Endothelial cell of umbilical vein (primary cell): ENCODE measurements at regions not wholly inside any gene's neighbourhood (a gene's known extent, or its start where the extent isn't known, plus 50 kb on each side); places are given as distances from the start of the nearest gene placed in this dataset.

ENCODE experiments used
- BruUV-seq: library from RNA; stranded (reverse); fragments of 400-500 nt; replicated peaks from 2 replicates; lab custom pipeline; 2021; lab: Mats Ljungman, UMichigan
- CTCF ChIA-PET: fragments of 300-600, 350-600 bp; sonication (Branson Sonifier 250); formaldehyde crosslinking; loops from one replicate; lab custom pipeline; 2021; ENCODE audit warnings: antibody characterized with exemption, inconsistent platforms; lab: Charles Lee
- POLR2A ChIA-PET: fragments of 300-600, 350-600 bp; sonication (Branson Sonifier 250); formaldehyde crosslinking; loops from one replicate; lab custom pipeline; 2021; ENCODE audit warnings: antibody characterized with exemption, inconsistent platforms; lab: Charles Lee
- DNase-seq: peaks from one replicate; pipeline ENCODE4 v3.0.0-alpha.2; 2011; ENCODE audit warnings: low read depth, low spot score
- FAIRE-seq: peaks from 2 replicates; lab custom pipeline; 2011; peaks lifted over from hg19 to GRCh38; lab: Jason Lieb, UNC
- H2AFZ ChIP-seq: 2 replicates; pipeline ENCODE4 v1.6.0; 2012; ENCODE audit warnings: low read depth, low read length, control low read depth, inconsistent platforms
- H3K27ac ChIP-seq: 2 replicates; pipeline ENCODE4 v1.5.1; 2011; ENCODE audit warnings: low read depth, mild to moderate bottlenecking, control low read depth, low read length, moderate library complexity; ENCODE audit not compliant: insufficient read depth
- H3K27me3 ChIP-seq, 2 experiments: 2 replicates each; pipeline versions ENCODE4 v1.6.0 to v1.6.1; 2011; ENCODE audit warnings: low read length in 2 of 2, mixed read lengths in 1 of 2; ENCODE audit not compliant: control insufficient read depth in 2 of 2, insufficient read depth in 2 of 2
- H3K36me3 ChIP-seq, 2 experiments: 2 replicates in 1 of 2; 3 replicates in 1 of 2; pipeline ENCODE4 v1.5.1; 2011; ENCODE audit warnings: low read length in 2 of 2, mild to moderate bottlenecking in 1 of 2, moderate library complexity in 1 of 2; ENCODE audit not compliant: control insufficient read depth in 2 of 2, insufficient read depth in 2 of 2; ENCODE audit errors: extremely low read depth in 1 of 2
- H3K4me1 ChIP-seq: 3 replicates; pipeline ENCODE4 v1.5.1; 2011; ENCODE audit warnings: mild to moderate bottlenecking, low read length; ENCODE audit not compliant: control insufficient read depth, insufficient read depth; ENCODE audit errors: extremely low read depth
- H3K4me2 ChIP-seq: 2 replicates; pipeline ENCODE4 v1.6.1; 2011; ENCODE audit warnings: low read length, control low read depth, mixed read lengths; ENCODE audit not compliant: insufficient read depth
- H3K4me3 ChIP-seq, 3 experiments: fragments of 200-600 bp in 1 of 3; sonication (generic), shearing (Covaris generic) in 1 of 3; replicated peaks in 1 of 3; 2 replicates each; pipeline ENCODE4 v1.5.1; 2011 to 2016; ENCODE audit warnings: control low read depth in 3 of 3, low read length in 3 of 3, mild to moderate bottlenecking in 2 of 3, inconsistent platforms in 1 of 3, low read depth in 1 of 3, moderate library complexity in 1 of 3; ENCODE audit not compliant: insufficient read depth in 1 of 3
- H3K79me2 ChIP-seq: 2 replicates; pipeline ENCODE4 v1.6.0; 2012; ENCODE audit warnings: low read length, inconsistent platforms; ENCODE audit not compliant: control insufficient read depth, insufficient read depth
- H3K9ac ChIP-seq: replicated peaks from 2 replicates; pipeline ENCODE3; 2011; ENCODE audit warnings: low read length, control low read depth; ENCODE audit not compliant: insufficient read depth; ENCODE audit errors: extremely low read depth
- H3K9me1 ChIP-seq: replicated peaks from 3 replicates; pipeline ENCODE4 v1.6.0; 2011; ENCODE audit warnings: mild to moderate bottlenecking, low read length; ENCODE audit not compliant: control insufficient read depth, insufficient read depth; ENCODE audit errors: extremely low read depth
- H3K9me3 ChIP-seq: replicated peaks from 2 replicates; pipeline ENCODE4 v1.5.1; 2012; ENCODE audit warnings: low read length, inconsistent platforms; ENCODE audit not compliant: control insufficient read depth, insufficient read depth
- H4K20me1 ChIP-seq: replicated peaks from 2 replicates; pipeline ENCODE3; 2011; ENCODE audit warnings: mild to moderate bottlenecking, low read length; ENCODE audit not compliant: control insufficient read depth, insufficient read depth; ENCODE audit errors: extremely low read depth
- CTCF ChIP-seq, 2 donors: IDR thresholded peaks; 1 replicate in 1 of 2; 2 replicates in 1 of 2; pipeline ENCODE4 v1.5.1; 2011; ENCODE audit warnings: low read length in 2 of 2, mild to moderate bottlenecking in 2 of 2, moderate library complexity in 2 of 2, control low read depth in 1 of 2, inconsistent platforms in 1 of 2, low read depth in 1 of 2; ENCODE audit not compliant: insufficient read depth in 1 of 2; ENCODE audit errors: extremely low read depth in 1 of 2
- EZH2 ChIP-seq: IDR thresholded peaks from 2 replicates; pipeline ENCODE4 v1.6.1; 2012; ENCODE audit warnings: borderline replicate concordance, low read depth, mild to moderate bottlenecking, moderate library complexity, low read length, inconsistent platforms; ENCODE audit not compliant: severe bottlenecking
- FOS ChIP-seq: IDR thresholded peaks from 2 replicates; pipeline ENCODE4 v1.6.1; 2011; ENCODE audit warnings: mild to moderate bottlenecking, low read length, moderate library complexity, borderline replicate concordance; ENCODE audit not compliant: insufficient read depth
- GATA2 ChIP-seq: IDR thresholded peaks from 2 replicates; pipeline ENCODE4 v1.7.0; 2011; ENCODE audit warnings: low read depth, mild to moderate bottlenecking, moderate library complexity, mixed read lengths, low read length; ENCODE audit not compliant: insufficient read length, insufficient read depth
- JUN ChIP-seq: IDR thresholded peaks from 2 replicates; pipeline ENCODE4 v1.6.1; 2011; ENCODE audit warnings: borderline replicate concordance, low read depth; ENCODE audit not compliant: insufficient read length, insufficient read depth
- MAX ChIP-seq: IDR thresholded peaks from 2 replicates; pipeline ENCODE4 v1.6.1; 2011; ENCODE audit not compliant: insufficient read depth, insufficient read length
- MYC ChIP-seq: IDR thresholded peaks from one replicate; pipeline ENCODE4 v1.6.1; 2011; ENCODE audit warnings: mild to moderate bottlenecking, low read depth, low read length
- POLR2A ChIP-seq: IDR thresholded peaks from 2 replicates; pipeline ENCODE4 v1.6.1; 2012; ENCODE audit warnings: low read depth, mild to moderate bottlenecking, control low read depth, low read length
- POLR2AphosphoS5 ChIP-seq: IDR thresholded peaks from 2 replicates; pipeline ENCODE4 v1.6.1; 2012; ENCODE audit warnings: low read depth, mild to moderate bottlenecking, control low read depth, low read length, moderate library complexity; ENCODE audit not compliant: insufficient read depth
- dilution Hi-C: fragments of 300-500 bp; cut with MboI; formaldehyde crosslinking; loops from one replicate; pipeline ENCODE4 v1.15.0; 2019; ENCODE audit warnings: low sequenced_read_pairs; ENCODE audit not compliant: extremely low pct_ligation_motif_present
- intact Hi-C: fragments of 100-400 bp; cut with micrococcal nuclease; formaldehyde crosslinking; loops from one replicate; pipeline ENCODE4 v1.10.0; 2022

GRCh38 chr1:218898921-218899320 lies 274.8 kb upstream of the LYPLAL1 start:
- H3K27ac ChIP-seq = no peak overlapping the region
- H3K36me3 ChIP-seq = no peaks in the 10 kb centered on the region
- no peak for DNase-seq

More at GRCh38 chr1:218898921-218899320, 274.8 kb upstream of the LYPLAL1 start:
- TF ChIP-seq CTCF (IDR thresholded peaks at IDR 0.05; ENCODE audit: extremely low read depth in 1 of 2, insufficient read depth in 1 of 2, low read depth in 1 of 2, low read length in 2 of 2) = no peak
- no peak for TF ChIP-seq POLR2AphosphoS5
- no peak for TF ChIP-seq MAX
- no peak for TF ChIP-seq EZH2
- TF ChIP-seq JUN = no peak
- TF ChIP-seq GATA2 = no peak
- TF ChIP-seq POLR2A = no peak
- no peak for TF ChIP-seq MYC
- TF ChIP-seq FOS = no peak
- intact Hi-C loops (no loop called here), dilution Hi-C loops (no loop called here)
- Histone ChIP-seq H3K4me2 (no peak overlapping the region), H2AFZ (no peak overlapping the region), H3K79me2 (no peaks in the 10 kb centered on the region), H4K20me1 (no peaks in the 10 kb centered on the region), H3K9ac (no peak overlapping the region), H3K4me3 (no peak overlapping the region), H3K27me3 (peaks cover 0 to 2% of the 10 kb centered on the region in 2 experiments), H3K9me1 (no peaks in the 10 kb centered on the region), H3K9me3 (no peaks in the 10 kb centered on the region), H3K4me1 (no peaks in the 10 kb centered on the region)
- POLR2A ChIA-PET = no interaction called here
- no peak for FAIRE-seq
- CTCF ChIA-PET = no interaction called here
- no TSS peak for BruUV-seq
